OCI-LY1 (cell line): ENCODE measurements at regions not wholly inside any gene's neighbourhood (a gene's known extent, or its start where the extent isn't known, plus 50 kb on each side); places are given as distances from the start of the nearest gene placed in this dataset.

ENCODE experiments used
- H2AFZ ChIP-seq: fragments of 200-600 bp; sonication (generic), shearing (Covaris generic); 2 replicates; pipeline ENCODE4 v1.6.0; 2014; ENCODE audit warnings: antibody characterized with exemption, mild to moderate bottlenecking, low read length
- H3F3A ChIP-seq: fragments of 200-600 bp; sonication (generic), shearing (Covaris generic); 2 replicates; pipeline ENCODE4 v1.6.0; 2014; ENCODE audit warnings: mild to moderate bottlenecking, antibody characterized with exemption, low read length, moderate library complexity; ENCODE audit not compliant: insufficient read depth
- H3K27ac ChIP-seq: fragments of 200-600 bp; sonication (generic); 2 replicates; pipeline ENCODE4 v1.5.1; 2014; ENCODE audit warnings: low read length, mixed run types, mild to moderate bottlenecking, low read depth; ENCODE audit not compliant: poor library complexity, severe bottlenecking
- H3K27me3 ChIP-seq: fragments of 200-600 bp; sonication (generic); 2 replicates; pipeline ENCODE4 v1.6.0; 2014; ENCODE audit warnings: antibody characterized with exemption, mild to moderate bottlenecking, low read length, moderate library complexity; ENCODE audit not compliant: insufficient read depth
- H3K36me3 ChIP-seq: fragments of 200-600 bp; sonication (generic); 2 replicates; pipeline ENCODE4 v1.6.1; 2014; ENCODE audit warnings: mild to moderate bottlenecking, antibody characterized with exemption, low read length, moderate library complexity, mixed read lengths; ENCODE audit not compliant: insufficient read depth
- H3K4me1 ChIP-seq: fragments of 200-600 bp; sonication (generic); 2 replicates; pipeline ENCODE4 v1.5.1; 2014; ENCODE audit warnings: mild to moderate bottlenecking, low read length, moderate library complexity; ENCODE audit not compliant: insufficient read depth, severe bottlenecking
- H3K4me2 ChIP-seq: fragments of 200-600 bp; sonication (generic), shearing (Covaris generic); 2 replicates; pipeline ENCODE4 v1.6.1; 2014; ENCODE audit warnings: low read length
- H3K4me3 ChIP-seq: fragments of 200-600 bp; sonication (generic); 2 replicates; pipeline ENCODE4 v1.5.1; 2014; ENCODE audit warnings: low read length, low read depth, mild to moderate bottlenecking, mixed read lengths; ENCODE audit not compliant: poor library complexity, severe bottlenecking
- H3K79me2 ChIP-seq: fragments of 200-600 bp; shearing (Covaris generic); 2 replicates; pipeline ENCODE4 v1.6.1; 2016; ENCODE audit warnings: mixed run types, low read length, mixed read lengths; ENCODE audit not compliant: insufficient read depth
- H3K9ac ChIP-seq: fragments of 200-600 bp; sonication (generic), shearing (Covaris generic); 2 replicates; pipeline ENCODE4 v1.6.1; 2014; ENCODE audit warnings: mild to moderate bottlenecking, low read length, mixed read lengths
- H3K9me2 ChIP-seq: fragments of 200-600 bp; sonication (generic), shearing (Covaris generic); 2 replicates; pipeline ENCODE4 v1.6.1; 2014; ENCODE audit warnings: low read depth, mild to moderate bottlenecking, low read length, mixed read lengths
- H3K9me3 ChIP-seq: fragments of 200-600 bp; shearing (Covaris generic); 2 replicates; pipeline ENCODE4 v1.6.1; 2014; ENCODE audit warnings: low read length, mixed read lengths
- H4K20me1 ChIP-seq: fragments of 200-600 bp; sonication (generic), shearing (Covaris generic); 2 replicates; pipeline ENCODE4 v1.6.0; 2016; ENCODE audit warnings: mild to moderate bottlenecking, low read length; ENCODE audit not compliant: insufficient read depth
- CTCF ChIP-seq: fragments of 200-600 bp; sonication (generic), shearing (Covaris generic); IDR thresholded peaks from 2 replicates; pipeline ENCODE4 v1.5.1; 2017; ENCODE audit warnings: mild to moderate bottlenecking, antibody characterized with exemption, low read length, moderate library complexity, mixed read lengths
- EZH2 ChIP-seq: fragments of 200-600 bp; sonication (generic), shearing (Covaris generic); IDR thresholded peaks from 2 replicates; pipeline ENCODE4 v1.8.0; 2017; ENCODE audit warnings: borderline replicate concordance, mixed run types, mild to moderate bottlenecking, antibody characterized with exemption, low read length, moderate library complexity, mixed read lengths

- Histone ChIP-seq H3K27me3 (no peaks in the 10 kb centered on the region), H4K20me1 (no peaks in the 10 kb centered on the region), H3F3A (no peaks in the 10 kb centered on the region), H3K9ac (no peak overlapping the region), H3K4me2 (no peak overlapping the region), H3K36me3 (no peaks in the 10 kb centered on the region), H3K4me3 (no peak overlapping the region), H3K9me2 (no peaks in the 10 kb centered on the region), H3K4me1 (no peaks in the 10 kb centered on the region), H3K27ac (no peak overlapping the region), H3K79me2 (no peaks in the 10 kb centered on the region), H2AFZ (no peak overlapping the region), H3K9me3 (no peaks in the 10 kb centered on the region)
- no peak for TF ChIP-seq EZH2
- TF ChIP-seq CTCF, result no peak
Measured at GRCh38 chr19:28238270-28238820, 974.6 kb downstream of the UQCRFS1 start.

- Histone ChIP-seq H3K27ac (no peak overlapping the region), H2AFZ (no peak overlapping the region), H4K20me1 (no peaks in the 10 kb centered on the region), H3K4me1 (no peaks in the 10 kb centered on the region), H3K9me2 (no peaks in the 10 kb centered on the region), H3K36me3 (no peaks in the 10 kb centered on the region), H3K4me2 (no peak overlapping the region), H3K9ac (no peak overlapping the region), H3K27me3 (no peaks in the 10 kb centered on the region), H3K9me3 (no peaks in the 10 kb centered on the region), H3F3A (no peaks in the 10 kb centered on the region), H3K4me3 (no peak overlapping the region), H3K79me2 (no peaks in the 10 kb centered on the region)
- TF ChIP-seq EZH2 (no peak), CTCF (no peak)
Measured at GRCh38 chr19:28235606-28236125, 977.3 kb downstream of the UQCRFS1 start.

- H4K20me1 ChIP-seq, result no peaks in the 10 kb centered on the region
- no peak for TF ChIP-seq EZH2
- no peak for TF ChIP-seq CTCF
- H3K27me3 ChIP-seq, result 0 out of 2 replicates have a peak, but pooled peaks cover 2% of the 10 kb centered on the region
- H3K9me3 ChIP-seq, result no peaks in the 10 kb centered on the region
- H3K27ac ChIP-seq, result no peak overlapping the region
- no peak overlapping the region for H3K9ac ChIP-seq
- no peak overlapping the region for H2AFZ ChIP-seq
- no peaks in the 10 kb centered on the region for H3F3A ChIP-seq
- no peaks in the 10 kb centered on the region for H3K9me2 ChIP-seq
- H3K79me2 ChIP-seq, result no peaks in the 10 kb centered on the region
- H3K36me3 ChIP-seq, result no peaks in the 10 kb centered on the region
- H3K4me2 ChIP-seq, result no peak overlapping the region
- H3K4me1 ChIP-seq, result no peaks in the 10 kb centered on the region
- H3K4me3 ChIP-seq, result no peak overlapping the region
Measured at GRCh38 chr19:28234637-28235036, 978.3 kb downstream of the UQCRFS1 start.
